ENCODE measurements at regions not wholly inside any gene's neighbourhood (a gene's known extent, or its start where the extent isn't known, plus 50 kb on each side); places are given as distances from the start of the nearest gene placed in this dataset.

- no peak for DNase-seq
Observed at GRCh38 chr4:178633263-178633662, 1191.0 kb upstream of the AGA start.

GRCh38 chr4:178664621-178665020, 1222.4 kb upstream of the AGA start:
- DNase-seq: no peak

- no peak for DNase-seq
Observed at GRCh38 chr4:178665916-178666315, 1223.7 kb upstream of the AGA start.

GRCh38 chr4:178671766-178672165, 1229.5 kb upstream of the AGA start:
- DNase-seq: no peak

DNA sequence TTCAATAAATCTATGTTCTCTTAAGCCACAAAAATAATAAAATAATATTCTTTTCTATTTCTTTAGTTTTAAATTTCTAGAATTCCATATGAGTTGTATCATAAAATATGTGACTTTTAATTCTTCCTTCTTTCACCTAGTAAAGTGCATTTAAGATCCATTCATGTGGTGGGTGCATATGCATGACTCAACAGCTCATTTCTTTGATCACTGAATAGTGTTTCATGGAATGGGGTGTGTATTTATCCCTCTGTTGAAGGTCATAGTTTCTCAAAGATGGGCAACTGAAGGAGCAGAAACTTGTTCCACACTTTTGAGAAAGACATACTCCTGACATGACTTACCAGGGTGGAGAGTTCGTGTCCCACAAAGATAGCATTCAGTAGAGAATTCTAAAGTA, 1230.3 kb upstream of the AGA start:
- no peak for DNase-seq

- no peak for DNase-seq
Observed at GRCh38 chr4:178681871-178682270, 1239.6 kb upstream of the AGA start.

DNA sequence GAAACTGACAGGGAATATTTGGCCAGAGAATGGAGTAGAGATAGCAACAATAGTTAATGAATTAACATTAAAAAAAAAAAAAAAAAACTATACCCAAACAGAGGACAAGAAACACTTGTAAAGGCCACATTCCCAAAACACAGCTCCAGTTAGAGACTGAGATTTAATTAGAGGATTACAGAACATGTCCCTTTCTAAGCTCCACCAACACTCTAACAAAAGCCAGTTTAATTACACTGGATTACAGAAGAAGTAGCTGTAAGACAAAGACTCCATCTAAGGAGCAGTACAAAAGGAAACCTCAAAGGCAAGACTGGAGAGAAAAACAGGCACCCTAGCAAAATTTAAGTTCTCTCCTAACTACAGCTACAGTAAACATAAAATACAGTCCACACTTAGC, 1247.7 kb upstream of the AGA start:
- DNase-seq: no peak

- no peak for DNase-seq
Observed at GRCh38 chr4:178693816-178694215, 1251.6 kb upstream of the AGA start.

GRCh38 chr4:178696515-178696914, 1254.3 kb upstream of the AGA start:
- no peak for DNase-seq

DNA sequence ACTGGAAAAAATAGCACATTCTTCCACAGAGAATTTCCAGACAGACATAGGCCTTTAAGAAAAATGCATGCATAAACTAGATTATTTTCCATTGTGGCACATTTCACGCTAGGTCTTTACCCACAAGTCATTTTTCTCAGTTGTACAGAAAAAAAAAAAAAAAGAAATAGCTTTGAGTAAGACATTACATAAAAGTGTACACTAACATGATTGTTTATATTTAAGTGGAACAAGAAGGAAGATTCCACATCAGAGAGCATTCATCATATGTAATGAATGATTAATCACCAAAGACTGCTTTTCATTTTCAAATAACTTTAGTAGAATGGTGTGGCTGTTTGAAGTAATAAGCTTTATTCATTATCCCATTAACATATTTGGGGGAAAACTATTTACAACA, 1270.2 kb upstream of the AGA start:
- DNase-seq: no peak

DNA sequence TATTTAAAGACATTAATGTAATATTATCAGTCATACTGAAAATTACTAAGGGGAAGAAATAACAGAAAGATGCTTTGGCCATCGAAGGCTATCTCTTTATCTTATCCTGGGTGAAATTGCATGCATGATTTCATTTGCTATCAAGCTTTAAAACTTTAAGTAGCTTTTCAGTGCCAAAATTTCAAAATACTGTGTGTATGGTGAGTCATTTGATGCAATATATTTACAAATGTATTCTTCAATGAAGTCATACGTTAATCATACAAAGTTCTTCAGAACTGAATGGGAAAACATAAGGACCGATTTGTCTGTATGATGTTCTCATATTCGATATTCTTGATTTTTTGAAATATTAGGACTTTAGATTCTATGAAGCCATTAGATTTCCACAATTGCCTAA, 1295.8 kb upstream of the AGA start:
- no peak for DNase-seq

- no peak for DNase-seq
Observed at GRCh38 chr4:178745203-178745602, 1303.0 kb upstream of the AGA start.

DNA sequence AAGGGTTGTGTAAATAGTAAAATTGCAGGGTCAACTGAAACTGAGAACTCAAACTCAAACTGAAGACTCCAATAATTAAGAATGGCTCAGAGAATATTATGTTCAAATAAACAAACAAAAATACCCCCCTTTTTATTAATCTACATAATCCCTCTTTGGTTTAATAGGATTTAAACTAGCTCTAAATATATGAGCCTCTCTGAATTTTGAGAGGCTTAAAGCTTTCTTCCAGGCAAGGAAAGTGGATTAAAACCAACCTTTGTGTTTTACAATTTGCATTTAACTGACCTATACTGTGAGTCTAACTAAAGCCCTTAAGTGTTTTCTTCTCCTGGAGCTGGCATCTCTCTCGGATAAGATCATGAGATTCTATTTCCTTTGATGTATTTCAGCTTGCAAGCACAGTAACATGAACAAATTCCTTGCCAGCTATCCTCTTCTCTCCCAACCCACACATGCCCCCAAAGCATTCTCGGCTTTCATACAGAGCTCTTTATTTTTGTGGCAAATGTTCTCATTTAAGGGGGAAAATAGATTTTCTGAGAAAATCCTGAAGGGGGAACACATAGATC, 1310.8 kb upstream of the AGA start:
- no peak for DNase-seq

DNA sequence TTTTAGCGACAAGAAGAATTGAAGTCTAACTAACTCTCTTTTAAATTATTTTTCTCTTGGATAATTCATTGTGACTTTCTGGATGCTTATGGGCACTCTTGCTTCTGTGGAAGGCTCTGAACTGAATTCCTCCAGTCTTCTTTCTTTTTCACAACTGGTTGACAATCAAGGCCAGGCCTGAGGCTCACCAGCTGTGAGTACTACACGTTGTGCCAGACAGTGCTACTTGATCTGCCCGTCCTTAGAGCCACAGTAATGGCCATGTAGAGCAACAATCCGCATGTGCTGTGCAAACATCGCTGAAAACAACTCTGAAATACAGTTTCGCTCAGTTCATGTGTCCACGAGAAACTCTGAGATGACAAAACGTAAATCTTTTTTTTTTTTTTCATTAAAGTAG, 1336.3 kb upstream of the AGA start:
- no peak for DNase-seq

- no peak for DNase-seq
Observed at GRCh38 chr4:178781779-178782178, 1339.5 kb upstream of the AGA start.

GRCh38 chr4:178784491-178784890, 1342.3 kb upstream of the AGA start:
- no peak for DNase-seq

- no peak for DNase-seq
Observed at GRCh38 chr4:178789279-178789678, 1347.0 kb upstream of the AGA start.

- DNase-seq: no peak
Observed at GRCh38 chr4:178799204-178799603, 1357.0 kb upstream of the AGA start.

DNA sequence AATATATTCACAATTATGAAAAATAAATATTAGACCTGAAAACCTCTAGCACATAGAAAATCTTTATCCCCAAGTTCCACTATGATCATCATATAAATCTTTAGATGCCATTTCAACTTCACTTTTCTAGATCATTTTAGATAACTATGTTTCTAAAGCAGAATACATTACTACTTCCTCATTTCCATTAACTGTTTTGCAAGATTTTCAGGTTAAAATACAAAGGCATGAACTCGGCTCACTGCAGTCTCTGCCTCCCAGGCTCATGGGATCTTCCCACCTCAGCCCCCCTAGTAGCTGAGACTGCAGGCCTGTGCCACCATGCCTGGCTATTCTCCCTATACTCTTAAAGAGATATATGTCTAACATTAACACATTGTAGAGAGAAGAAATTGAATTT, 1365.9 kb upstream of the AGA start:
- DNase-seq: no peak

- DNase-seq: no peak
Observed at GRCh38 chr4:178809921-178810320, 1367.7 kb upstream of the AGA start.

DNA sequence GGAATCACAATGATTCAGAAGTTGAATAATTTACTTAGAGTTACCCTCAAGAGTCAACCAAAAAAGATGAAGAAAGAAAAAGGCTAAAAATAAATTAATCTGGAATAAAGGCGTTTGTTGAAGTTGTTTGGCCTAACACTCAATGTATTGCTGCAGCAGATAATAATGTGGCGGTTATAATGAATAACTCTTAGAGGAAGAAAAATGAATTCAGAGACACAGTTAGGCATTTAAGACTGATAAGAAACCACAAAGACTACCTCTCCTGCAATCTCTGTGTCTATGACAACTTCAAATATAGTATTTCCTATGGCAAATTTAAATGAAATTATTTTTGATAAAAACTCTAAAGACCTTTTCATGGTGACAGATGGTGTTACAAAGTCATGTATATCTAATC, 1369.1 kb upstream of the AGA start:
- DNase-seq: no peak

DNA sequence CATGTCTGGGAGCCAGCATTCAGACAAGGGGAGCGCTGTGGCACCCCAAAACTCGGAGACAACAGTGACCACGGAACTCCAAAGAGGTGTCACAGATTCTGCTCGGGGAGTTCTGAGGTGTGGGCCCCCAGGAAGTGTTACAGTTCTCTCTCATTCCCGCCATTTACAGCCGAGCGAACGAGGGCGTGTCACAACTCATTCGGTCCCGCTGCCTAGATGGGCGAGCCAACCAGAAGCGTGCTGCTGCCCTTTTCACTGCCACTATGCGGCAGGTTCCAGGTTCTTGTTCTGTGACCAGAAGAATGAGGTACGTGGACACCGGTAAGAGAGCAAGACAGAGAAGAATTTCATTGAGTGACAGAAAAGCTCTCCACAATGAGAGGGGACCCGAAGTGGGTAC, 1370.6 kb upstream of the AGA start:
- no peak for DNase-seq

GRCh38 chr4:178814908-178815307, 1372.7 kb upstream of the AGA start:
- no peak for DNase-seq

GRCh38 chr4:178823673-178824295, 1381.5 kb upstream of the AGA start:
- DNase-seq: no peak

GRCh38 chr4:178836865-178837264, 1394.6 kb upstream of the AGA start:
- no peak for DNase-seq

All from activated gamma-delta T cell treated with Interleukin-2 at 50 U/mL for 16 hours (primary cell).